HepG2 (cell line): ENCODE measurements at regions not wholly inside any gene's neighbourhood (a gene's known extent, or its start where the extent isn't known, plus 50 kb on each side); places are given as distances from the start of the nearest gene placed in this dataset.

Experiments
- ATAC-seq: fragments of 200-7000 bp; cut with Tn5 transposase; 3 replicates; pipeline ENCODE4 v1.9.1; 2020; ENCODE audit warnings: mild to moderate bottlenecking, moderate library complexity
- BruUV-seq: library from RNA; stranded (reverse); fragments of 400-500 nt; replicated peaks from 2 replicates; lab custom pipeline; 2021; lab: Mats Ljungman, UMichigan
- CTCF ChIA-PET: fragments of 300-600 bp; formaldehyde crosslinking; extraction: SDS; loops from one replicate; lab custom pipeline; 2021; ENCODE audit warnings: low total read pairs, inconsistent platforms, low intra/inter-chr PET ratio; lab: Yijun Ruan, JAX
- POLR2A ChIA-PET: fragments of 350-600 bp; sonication (Branson Sonifier 250); formaldehyde crosslinking; loops from one replicate; lab custom pipeline; 2020; ENCODE audit warnings: antibody characterized with exemption, inconsistent platforms; lab: Yijun Ruan, JAX
- DNase-seq: peaks from one replicate; pipeline ENCODE4 v3.0.0-alpha.2; 2015; ENCODE audit warnings: low spot score
- FAIRE-seq: peaks from 3 replicates; lab custom pipeline; 2011; peaks lifted over from hg19 to GRCh38; lab: Jason Lieb, UNC
- H2AFZ ChIP-seq: one replicate; pipeline ENCODE4 v1.6.1; 2011; ENCODE audit warnings: low read length, inconsistent platforms
- H3K27ac ChIP-seq: fragments of 300-600 bp; 3 replicates; pipeline ENCODE4 v1.8.0; 2011; ENCODE audit warnings: mixed run types, mild to moderate bottlenecking, mixed read lengths, low read length, inconsistent platforms; ENCODE audit not compliant: insufficient read depth; ENCODE audit errors: extremely low read length
- H3K27me3 ChIP-seq, 2 experiments: fragments of 200-600 bp in 1 of 2; 2 replicates in 1 of 2; 3 replicates in 1 of 2; pipeline versions ENCODE4 v1.6.0 to v1.8.0; 2011; ENCODE audit warnings: low read length in 2 of 2, mild to moderate bottlenecking in 2 of 2, moderate library complexity in 2 of 2, inconsistent platforms in 1 of 2; ENCODE audit not compliant: insufficient read depth in 2 of 2, control insufficient read depth in 1 of 2
- H3K36me3 ChIP-seq, 2 experiments: fragments of 200-600 bp in 1 of 2; replicated peaks in 1 of 2; 2 replicates in 1 of 2; 3 replicates in 1 of 2; pipeline versions ENCODE4 v1.5.1 to v1.8.0; 2011; ENCODE audit warnings: low read length in 2 of 2, inconsistent platforms in 1 of 2; ENCODE audit not compliant: insufficient read depth in 2 of 2, control insufficient read depth in 1 of 2
- H3K4me1 ChIP-seq: 2 replicates; pipeline ENCODE4 v1.5.1; 2012; ENCODE audit warnings: low read length, inconsistent platforms; ENCODE audit not compliant: insufficient read depth
- H3K4me2 ChIP-seq: 2 replicates; pipeline ENCODE4 v1.6.0; 2011; ENCODE audit warnings: low read depth, low read length, inconsistent platforms
- H3K4me3 ChIP-seq, 3 experiments: fragments of 200-600 bp in 1 of 3; sonication (generic), shearing (Covaris generic) in 1 of 3; replicated peaks in 1 of 3; 2 replicates each; pipeline ENCODE4 v1.5.1; 2011 to 2016; ENCODE audit warnings: low read length in 3 of 3, inconsistent platforms in 2 of 3, low read depth in 2 of 3, mild to moderate bottlenecking in 2 of 3, control low read depth in 1 of 3, mixed read lengths in 1 of 3; ENCODE audit not compliant: insufficient read depth in 1 of 3
- H3K79me2 ChIP-seq: one replicate; pipeline ENCODE4 v1.6.1; 2011; ENCODE audit warnings: low read length, inconsistent platforms; ENCODE audit not compliant: insufficient read depth
- H3K9ac ChIP-seq: 2 replicates; pipeline ENCODE4 v1.6.0; 2011; ENCODE audit warnings: mild to moderate bottlenecking, low read depth, low read length, inconsistent platforms; ENCODE audit not compliant: insufficient read depth
- H3K9me3 ChIP-seq: 2 replicates; pipeline ENCODE4 v1.5.1; 2012; ENCODE audit warnings: mild to moderate bottlenecking, low read length
- H4K20me1 ChIP-seq: 2 replicates; pipeline ENCODE4 v1.6.0; 2011; ENCODE audit warnings: inconsistent platforms, mild to moderate bottlenecking, low read length, moderate library complexity; ENCODE audit not compliant: insufficient read depth
- HNRNPL ChIP-seq: fragments of 200-400 bp; formaldehyde crosslinking; IDR thresholded peaks from 2 replicates; pipeline ENCODE4 v1.6.1; 2017; ENCODE audit warnings: mild to moderate bottlenecking, low read depth, low read length
- LCORL ChIP-seq, 2 experiments: fragments of 450-650 bp in 1 of 2; sonication (generic) in 1 of 2; formaldehyde crosslinking in 1 of 2; IDR thresholded peaks; 2 replicates each; pipeline versions ENCODE4 v1.5.0 to v1.6.1; 2017 to 2020; ENCODE audit warnings: antibody characterized with exemption in 1 of 2, missing genetic modification reagents in 1 of 2
- MLLT10 ChIP-seq: sonication (generic); formaldehyde crosslinking; IDR thresholded peaks from 2 replicates; pipeline ENCODE4 v1.4.0; 2020; ENCODE audit warnings: missing genetic modification reagents
- MTERF4 ChIP-seq: sonication (generic); formaldehyde crosslinking; IDR thresholded peaks from 2 replicates; pipeline ENCODE4 v1.8.0; 2023; ENCODE audit warnings: mild to moderate bottlenecking, missing genetic modification reagents
- NFKBIZ ChIP-seq: IDR thresholded peaks from 2 replicates; pipeline ENCODE4 v1.6.1; 2018; ENCODE audit warnings: missing genetic modification reagents, missing compliant biosample characterization
- NFYB ChIP-seq: sonication (generic); formaldehyde crosslinking; IDR thresholded peaks from 2 replicates; pipeline ENCODE4 v1.4.0; 2020; ENCODE audit warnings: missing genetic modification reagents
- ONECUT2 ChIP-seq: sonication (generic); formaldehyde crosslinking; IDR thresholded peaks from 2 replicates; pipeline ENCODE4 v1.4.0; 2020; ENCODE audit warnings: missing genetic modification reagents
- SNAPC4 ChIP-seq: sonication (generic); formaldehyde crosslinking; IDR thresholded peaks from 2 replicates; pipeline ENCODE4 v1.4.0; 2020; ENCODE audit warnings: mild to moderate bottlenecking, missing genetic modification reagents
- TBX2 ChIP-seq: sonication (generic); formaldehyde crosslinking; IDR thresholded peaks from 2 replicates; pipeline ENCODE4 v1.5.0; 2020; ENCODE audit warnings: missing genetic modification reagents, mild to moderate bottlenecking, borderline replicate concordance
- ZNF121 ChIP-seq: sonication (generic); formaldehyde crosslinking; IDR thresholded peaks from 2 replicates; pipeline ENCODE4 v1.5.0; 2020; ENCODE audit warnings: mild to moderate bottlenecking, missing genetic modification reagents
- ZNF773 ChIP-seq: sonication (generic); formaldehyde crosslinking; IDR thresholded peaks from 2 replicates; pipeline ENCODE4 v1.4.0; 2020; ENCODE audit warnings: missing genetic modification reagents, borderline replicate concordance
- WGBS: methylation state at CpG from one replicate; pipeline ENCODE4 v1.1.6; 2017; ENCODE audit warnings: low lambda C conversion rate; 5-methylcytosine and 5-hydroxymethylcytosine counted together
- in situ Hi-C: cut with HindIII; loops from 2 replicates; pipeline ENCODE4 v1.10.0; 2017; ENCODE audit warnings: low pct_unique_long_range_greater_than_20kb; ENCODE audit not compliant: extremely low pct_ligation_motif_present
- intact Hi-C: fragments of 100-400 bp; cut with micrococcal nuclease; formaldehyde crosslinking; loops from one replicate; pipeline ENCODE4 v1.10.0; 2022; ENCODE audit not compliant: unreplicated experiment
- TF ChIP-seq, protein P1 (sequence below): sonication (generic); formaldehyde crosslinking; IDR thresholded peaks from 2 replicates; pipeline ENCODE4 v1.8.0; 2022; ENCODE audit warnings: mild to moderate bottlenecking, missing genetic modification reagents, moderate library complexity
- TF ChIP-seq, protein P2 (sequence below): sonication (generic); formaldehyde crosslinking; IDR thresholded peaks from 2 replicates; pipeline ENCODE4 v1.4.0; 2020; ENCODE audit warnings: missing genetic modification reagents, borderline replicate concordance
- TF ChIP-seq, protein P3 (sequence below): IDR thresholded peaks from 2 replicates; pipeline ENCODE4 v1.6.1; 2016; ENCODE audit warnings: missing compliant biosample characterization, missing genetic modification reagents, borderline replicate concordance

- in situ Hi-C loops = no loop called here
- POLR2A ChIA-PET = no interaction called here
- WGBS = 85% methylated on average over 5 of the region's 5 CpGs
- no peak for TF ChIP-seq ONECUT2 (CRISPR knock-in tag)
- TF ChIP-seq ZNF121 (CRISPR knock-in tag) = no peak
- no peak for TF ChIP-seq ZNF773
- TF ChIP-seq NFKBIZ (CRISPR knock-in tag) = no peak
- TF ChIP-seq, protein P1, sequence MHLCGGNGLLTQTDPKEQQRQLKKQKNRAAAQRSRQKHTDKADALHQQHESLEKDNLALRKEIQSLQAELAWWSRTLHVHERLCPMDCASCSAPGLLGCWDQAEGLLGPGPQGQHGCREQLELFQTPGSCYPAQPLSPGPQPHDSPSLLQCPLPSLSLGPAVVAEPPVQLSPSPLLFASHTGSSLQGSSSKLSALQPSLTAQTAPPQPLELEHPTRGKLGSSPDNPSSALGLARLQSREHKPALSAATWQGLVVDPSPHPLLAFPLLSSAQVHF = no peak
- no peak for TF ChIP-seq HNRNPL
- TF ChIP-seq MTERF4 (CRISPR knock-in tag) = no peak
- TF ChIP-seq MLLT10 (CRISPR knock-in tag) = no peak
- no peak for TF ChIP-seq TBX2 (CRISPR knock-in tag)
- TF ChIP-seq SNAPC4 (CRISPR knock-in tag) = no peak
- no peak for TF ChIP-seq NFYB (CRISPR knock-in tag)
- TF ChIP-seq LCORL (IDR thresholded peaks at IDR 0.05) = no peak
- no peak for TF ChIP-seq LCORL (CRISPR knock-in tag; IDR thresholded peaks at IDR 0.05)
- TF ChIP-seq, protein P2, sequence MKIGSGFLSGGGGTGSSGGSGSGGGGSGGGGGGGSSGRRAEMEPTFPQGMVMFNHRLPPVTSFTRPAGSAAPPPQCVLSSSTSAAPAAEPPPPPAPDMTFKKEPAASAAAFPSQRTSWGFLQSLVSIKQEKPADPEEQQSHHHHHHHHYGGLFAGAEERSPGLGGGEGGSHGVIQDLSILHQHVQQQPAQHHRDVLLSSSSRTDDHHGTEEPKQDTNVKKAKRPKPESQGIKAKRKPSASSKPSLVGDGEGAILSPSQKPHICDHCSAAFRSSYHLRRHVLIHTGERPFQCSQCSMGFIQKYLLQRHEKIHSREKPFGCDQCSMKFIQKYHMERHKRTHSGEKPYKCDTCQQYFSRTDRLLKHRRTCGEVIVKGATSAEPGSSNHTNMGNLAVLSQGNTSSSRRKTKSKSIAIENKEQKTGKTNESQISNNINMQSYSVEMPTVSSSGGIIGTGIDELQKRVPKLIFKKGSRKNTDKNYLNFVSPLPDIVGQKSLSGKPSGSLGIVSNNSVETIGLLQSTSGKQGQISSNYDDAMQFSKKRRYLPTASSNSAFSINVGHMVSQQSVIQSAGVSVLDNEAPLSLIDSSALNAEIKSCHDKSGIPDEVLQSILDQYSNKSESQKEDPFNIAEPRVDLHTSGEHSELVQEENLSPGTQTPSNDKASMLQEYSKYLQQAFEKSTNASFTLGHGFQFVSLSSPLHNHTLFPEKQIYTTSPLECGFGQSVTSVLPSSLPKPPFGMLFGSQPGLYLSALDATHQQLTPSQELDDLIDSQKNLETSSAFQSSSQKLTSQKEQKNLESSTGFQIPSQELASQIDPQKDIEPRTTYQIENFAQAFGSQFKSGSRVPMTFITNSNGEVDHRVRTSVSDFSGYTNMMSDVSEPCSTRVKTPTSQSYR (CRISPR knock-in tag) = no peak
- TF ChIP-seq, protein P3, sequence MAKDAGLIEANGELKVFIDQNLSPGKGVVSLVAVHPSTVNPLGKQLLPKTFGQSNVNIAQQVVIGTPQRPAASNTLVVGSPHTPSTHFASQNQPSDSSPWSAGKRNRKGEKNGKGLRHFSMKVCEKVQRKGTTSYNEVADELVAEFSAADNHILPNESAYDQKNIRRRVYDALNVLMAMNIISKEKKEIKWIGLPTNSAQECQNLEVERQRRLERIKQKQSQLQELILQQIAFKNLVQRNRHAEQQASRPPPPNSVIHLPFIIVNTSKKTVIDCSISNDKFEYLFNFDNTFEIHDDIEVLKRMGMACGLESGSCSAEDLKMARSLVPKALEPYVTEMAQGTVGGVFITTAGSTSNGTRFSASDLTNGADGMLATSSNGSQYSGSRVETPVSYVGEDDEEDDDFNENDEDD = no peak
Measured at GRCh38 chr6:143608906-143609305, 68.9 kb upstream of the PHACTR2 start.

More at GRCh38 chr6:143608906-143609305, 68.9 kb upstream of the PHACTR2 start:
- Histone ChIP-seq H3K36me3 (no peaks in the 10 kb centered on the region), H2AFZ (no peak overlapping the region), H3K4me1 (no peaks in the 10 kb centered on the region), H4K20me1 (no peaks in the 10 kb centered on the region), H3K4me3 (no peak overlapping the region), H3K4me2 (no peak overlapping the region), H3K9ac (no peak overlapping the region), H3K27ac (no peak overlapping the region), H3K9me3 (no peaks in the 10 kb centered on the region), H3K27me3 (no peaks in the 10 kb centered on the region), H3K79me2 (no peaks in the 10 kb centered on the region)
- FAIRE-seq = no peak
- intact Hi-C loops = no loop called here
- CTCF ChIA-PET = no interaction called here
- no peak for DNase-seq
- no TSS peak for BruUV-seq
- no peak for ATAC-seq
